ENCODE measurements at regions not wholly inside any gene's neighbourhood (a gene's known extent, or its start where the extent isn't known, plus 50 kb on each side); places are given as distances from the start of the nearest gene placed in this dataset.
"Not testable (repeated sequence)": the region's sequence is repeated elsewhere in the genome, so short reads cannot be mapped to it uniquely, and the experiment has no call there.

GRCh38 chr4:137851435-137851834 lies 319.1 kb upstream of the PCDH18 start:
- no peak for DNase-seq

GRCh38 chr4:137827945-137828344 lies 295.7 kb upstream of the PCDH18 start:
- not testable (repeated sequence) for DNase-seq

- no peak for DNase-seq
Measured at GRCh38 chr4:137825505-137825904, 293.2 kb upstream of the PCDH18 start.

GRCh38 chr4:137823007-137823406 lies 290.7 kb upstream of the PCDH18 start:
- DNase-seq, result no peak

DNA sequence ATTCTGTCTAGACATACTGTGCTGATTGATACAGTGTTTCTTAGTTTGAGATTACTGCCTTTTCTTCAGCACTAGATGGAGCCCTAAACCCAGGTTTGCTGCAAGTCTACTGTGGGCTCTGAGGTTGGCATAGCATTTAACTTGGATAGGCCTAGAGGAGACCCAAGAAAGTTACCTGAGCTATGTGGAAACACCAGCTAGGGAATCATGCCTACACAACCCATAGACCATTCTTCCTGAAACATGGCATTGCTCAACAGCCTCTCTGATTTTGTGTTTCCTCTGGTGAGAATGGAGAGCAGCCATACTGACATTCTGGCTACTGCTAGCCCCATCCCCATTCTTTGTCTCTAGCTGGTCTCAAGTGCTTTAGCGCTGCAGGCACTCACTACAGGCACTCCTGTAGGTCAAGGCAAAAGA lies 287.7 kb upstream of the PCDH18 start:
- DNase-seq, result peak; percentile 58

GRCh38 chr4:137812258-137812657 lies 280.0 kb upstream of the PCDH18 start:
- no peak for DNase-seq

- DNase-seq, result no peak
Measured at GRCh38 chr4:137806420-137806819, 274.1 kb upstream of the PCDH18 start.

- DNase-seq, result peak; percentile 4
Measured at GRCh38 chr4:137804906-137805495, 272.7 kb upstream of the PCDH18 start.

- DNase-seq, result no peak
Measured at GRCh38 chr4:137800861-137801260, 268.6 kb upstream of the PCDH18 start.

GRCh38 chr4:137794764-137795254 lies 262.5 kb upstream of the PCDH18 start:
- DNase-seq, result peak; percentile 1

- DNase-seq, result not testable (repeated sequence)
Measured at GRCh38 chr4:137789263-137789662, 257.0 kb upstream of the PCDH18 start.

GRCh38 chr4:137783923-137784322 lies 251.6 kb upstream of the PCDH18 start:
- not testable (repeated sequence) for DNase-seq

GRCh38 chr4:137775701-137776100 lies 243.4 kb upstream of the PCDH18 start:
- DNase-seq, result peak; percentile 7

DNA sequence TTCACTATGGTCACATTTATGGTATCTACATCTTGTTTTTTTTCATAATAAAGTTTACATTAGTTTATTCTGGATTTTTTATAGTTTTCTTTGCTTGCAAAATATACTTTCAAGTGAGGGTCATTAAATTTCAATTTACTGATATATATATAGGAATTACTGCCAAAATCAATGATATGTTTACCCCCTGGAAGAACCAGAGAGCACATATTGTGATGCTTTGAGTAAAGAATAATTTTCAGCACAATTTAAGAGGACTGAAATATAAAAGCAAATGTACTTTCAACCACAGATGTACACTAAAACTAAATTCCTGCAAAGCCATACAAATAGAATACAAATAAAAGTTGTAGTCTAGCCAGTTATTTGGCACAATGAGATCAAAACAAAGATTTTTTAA lies 242.2 kb upstream of the PCDH18 start:
- no peak for DNase-seq

DNA sequence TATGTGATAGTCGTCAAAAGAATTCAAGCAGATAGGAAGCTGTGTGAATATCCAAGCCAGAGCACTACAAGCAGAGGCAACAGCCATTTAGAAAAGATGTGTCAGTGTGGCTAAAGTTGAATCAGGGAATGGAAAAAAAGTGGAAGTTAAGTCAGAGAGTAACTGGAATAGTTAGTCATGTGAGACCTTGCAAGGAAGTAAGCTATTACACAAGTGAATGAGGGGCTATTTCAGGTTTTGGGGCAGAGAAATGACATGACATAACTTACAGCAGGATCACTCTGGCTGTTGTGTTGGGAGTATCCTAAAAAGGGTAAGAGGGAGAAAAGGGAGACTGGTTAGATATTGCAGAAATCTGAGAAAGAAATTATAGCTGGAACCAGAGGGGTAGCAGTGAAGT lies 236.6 kb upstream of the PCDH18 start:
- DNase-seq, result no peak

DNA sequence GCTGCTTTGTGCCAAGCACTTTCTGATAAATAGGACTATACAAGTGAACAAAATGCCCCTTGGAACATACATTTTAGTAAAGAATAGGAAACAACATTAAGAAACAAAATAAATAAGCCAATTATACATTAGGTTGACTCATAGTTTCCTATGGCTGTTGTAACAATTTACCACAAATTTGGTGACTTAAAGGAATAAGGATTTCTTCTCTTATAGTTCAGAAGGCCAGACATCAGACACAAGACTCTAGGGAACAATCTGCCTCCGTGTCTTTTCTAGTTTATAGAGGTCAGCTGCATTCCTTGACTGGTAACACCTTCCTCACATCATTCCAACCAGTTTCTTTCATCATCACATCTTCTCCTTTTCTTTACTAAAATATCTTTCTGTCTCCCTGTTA lies 235.9 kb upstream of the PCDH18 start:
- DNase-seq, result peak; percentile 31

GRCh38 chr4:137762591-137762990 lies 230.3 kb upstream of the PCDH18 start:
- DNase-seq, result no peak

DNA sequence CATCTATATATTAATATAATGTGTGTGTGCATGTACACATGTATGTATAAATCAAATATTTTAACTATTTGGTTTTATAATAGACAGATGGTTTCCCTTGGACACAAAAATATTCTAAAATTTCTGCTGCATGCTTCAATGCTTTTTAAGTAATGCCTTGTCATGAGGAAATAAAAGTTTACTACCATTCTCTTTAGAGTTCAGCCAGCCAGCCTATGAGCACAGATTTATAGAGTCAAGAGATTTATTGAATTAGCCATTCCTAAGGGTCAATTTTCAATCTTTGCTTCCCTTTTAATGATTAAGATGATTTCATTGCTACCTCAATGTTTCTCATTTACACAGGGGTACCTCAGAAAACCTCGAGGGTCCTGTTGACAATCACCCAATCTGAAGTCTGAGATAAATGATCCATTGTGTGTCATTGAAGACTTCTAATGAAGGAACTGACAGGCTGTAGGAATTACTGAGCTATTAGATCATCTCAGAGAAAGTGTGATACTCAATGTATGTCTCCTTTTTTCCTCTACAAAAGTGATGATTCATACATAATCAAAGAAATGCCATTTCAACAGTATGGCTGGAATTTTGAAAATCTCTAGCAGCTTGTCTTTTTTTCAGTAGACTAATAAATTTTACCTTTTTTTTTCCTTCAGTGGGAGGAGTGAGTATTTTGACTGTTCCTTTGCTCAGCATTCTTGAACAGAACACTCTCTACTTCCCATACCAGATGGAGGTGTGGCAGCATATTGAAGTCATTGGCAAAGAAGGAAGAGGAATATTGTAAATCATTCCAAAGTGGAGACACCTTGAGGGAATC lies 222.6 kb upstream of the PCDH18 start:
- DNase-seq, result peak; percentile 90

DNA sequence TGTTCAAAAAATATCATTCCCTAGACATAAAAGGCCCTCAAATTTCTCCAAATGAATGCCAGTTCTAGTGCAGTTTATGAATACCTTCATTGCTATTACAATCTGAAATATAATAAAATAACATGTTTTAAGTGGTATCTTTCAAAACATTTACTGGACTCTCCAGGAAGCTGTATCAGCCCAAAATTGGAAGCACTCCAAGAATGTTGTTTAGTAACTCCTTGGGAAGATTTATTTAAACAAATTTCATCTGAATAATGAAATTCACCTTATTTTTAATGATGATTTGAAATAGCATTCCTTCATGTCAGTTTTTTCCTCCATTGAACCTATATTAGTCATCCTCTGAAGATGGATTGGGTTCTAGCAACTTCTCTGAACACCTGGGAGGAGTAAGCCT lies 217.2 kb upstream of the PCDH18 start:
- peak; percentile 42 for DNase-seq

- peak; percentile 9 for DNase-seq
Measured at GRCh38 chr4:137748616-137749015, 216.3 kb upstream of the PCDH18 start.

- peak; percentile 2 for DNase-seq
Measured at GRCh38 chr4:137740141-137740540, 207.8 kb upstream of the PCDH18 start.

DNA sequence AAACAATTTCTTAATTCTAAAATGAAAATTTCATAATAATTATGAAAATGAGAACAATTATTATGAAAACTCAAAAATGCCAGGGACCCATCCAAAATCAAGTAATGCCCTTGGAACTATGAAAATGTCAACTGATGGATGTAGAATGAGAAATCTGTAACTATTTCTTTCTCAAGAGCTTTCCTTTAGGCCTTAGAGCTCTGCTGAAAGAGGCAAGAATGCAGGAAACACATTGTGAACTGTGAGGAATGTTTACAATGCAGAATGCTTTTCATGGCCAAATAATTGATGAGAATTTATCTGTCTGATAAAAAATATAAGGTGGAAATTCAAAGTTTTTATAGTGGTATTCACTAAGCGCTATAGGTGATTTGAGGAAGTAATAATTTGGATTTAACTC lies 207.1 kb upstream of the PCDH18 start:
- DNase-seq, result peak; percentile 32

DNA sequence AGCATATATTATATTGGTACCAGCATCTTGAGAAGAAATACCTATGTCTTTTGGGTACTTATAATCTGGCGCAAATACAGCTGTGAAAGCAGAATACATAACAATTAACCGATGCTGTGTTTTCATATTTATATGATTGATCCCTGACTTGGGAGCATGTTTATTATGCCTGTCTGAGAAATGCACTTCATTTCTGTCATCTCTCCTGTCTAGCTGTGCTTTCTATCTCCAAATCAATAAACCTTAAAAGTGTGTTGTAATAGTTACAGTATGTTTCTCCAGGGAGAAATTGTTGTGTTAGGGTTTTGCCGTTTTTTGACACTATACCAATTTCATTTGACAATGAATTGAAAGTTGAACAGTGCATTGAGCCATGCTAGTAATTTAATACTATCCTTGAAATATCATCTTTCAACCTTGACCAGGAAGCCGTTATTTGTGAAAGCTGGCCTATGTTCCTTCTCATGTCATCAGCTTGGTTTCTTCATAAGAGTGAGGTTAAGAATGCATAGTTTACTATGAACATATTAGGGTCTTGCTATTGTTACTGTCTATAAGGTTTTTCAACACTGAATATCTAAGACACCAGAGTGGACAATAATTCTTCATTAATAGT lies 206.2 kb upstream of the PCDH18 start:
- no peak for DNase-seq

Measured in fibroblast of skin of back (primary cell).